ENCODE measurements at regions not wholly inside any gene's neighbourhood (a gene's known extent, or its start where the extent isn't known, plus 50 kb on each side); places are given as distances from the start of the nearest gene placed in this dataset.

DNA sequence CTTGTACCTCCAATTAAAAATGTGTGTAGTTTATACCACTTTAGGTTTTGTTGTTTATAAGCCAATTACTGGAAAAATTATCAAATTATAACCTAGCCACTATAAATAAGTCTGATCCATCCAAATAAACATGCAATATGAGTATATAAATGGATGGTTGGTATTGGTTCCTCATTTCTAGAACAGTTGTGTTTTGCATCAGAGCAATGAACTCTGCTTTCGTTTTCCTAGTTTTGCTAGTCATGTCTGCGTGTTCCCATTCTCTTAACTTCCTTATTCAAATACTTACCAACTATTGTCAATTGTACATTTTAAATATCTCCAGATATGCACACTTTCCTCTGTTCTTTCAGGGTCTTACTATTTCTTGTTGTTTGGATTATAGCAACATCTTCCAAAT, 641.7 kb downstream of the NR4A2 start:
- TF ChIP-seq MXI1 (IDR thresholded peaks at IDR 0.05; ENCODE audit: low read depth, low read length) = no peak
- TF ChIP-seq, protein P1, sequence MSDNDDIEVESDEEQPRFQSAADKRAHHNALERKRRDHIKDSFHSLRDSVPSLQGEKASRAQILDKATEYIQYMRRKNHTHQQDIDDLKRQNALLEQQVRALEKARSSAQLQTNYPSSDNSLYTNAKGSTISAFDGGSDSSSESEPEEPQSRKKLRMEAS (IDR thresholded peaks at IDR 0.05; ENCODE audit: low read depth) = no peak
- TF ChIP-seq RXRA (IDR thresholded peaks at IDR 0.05; ENCODE audit: borderline replicate concordance, low read depth) = no peak
- TF ChIP-seq, protein P2, sequence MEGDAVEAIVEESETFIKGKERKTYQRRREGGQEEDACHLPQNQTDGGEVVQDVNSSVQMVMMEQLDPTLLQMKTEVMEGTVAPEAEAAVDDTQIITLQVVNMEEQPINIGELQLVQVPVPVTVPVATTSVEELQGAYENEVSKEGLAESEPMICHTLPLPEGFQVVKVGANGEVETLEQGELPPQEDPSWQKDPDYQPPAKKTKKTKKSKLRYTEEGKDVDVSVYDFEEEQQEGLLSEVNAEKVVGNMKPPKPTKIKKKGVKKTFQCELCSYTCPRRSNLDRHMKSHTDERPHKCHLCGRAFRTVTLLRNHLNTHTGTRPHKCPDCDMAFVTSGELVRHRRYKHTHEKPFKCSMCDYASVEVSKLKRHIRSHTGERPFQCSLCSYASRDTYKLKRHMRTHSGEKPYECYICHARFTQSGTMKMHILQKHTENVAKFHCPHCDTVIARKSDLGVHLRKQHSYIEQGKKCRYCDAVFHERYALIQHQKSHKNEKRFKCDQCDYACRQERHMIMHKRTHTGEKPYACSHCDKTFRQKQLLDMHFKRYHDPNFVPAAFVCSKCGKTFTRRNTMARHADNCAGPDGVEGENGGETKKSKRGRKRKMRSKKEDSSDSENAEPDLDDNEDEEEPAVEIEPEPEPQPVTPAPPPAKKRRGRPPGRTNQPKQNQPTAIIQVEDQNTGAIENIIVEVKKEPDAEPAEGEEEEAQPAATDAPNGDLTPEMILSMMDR (IDR thresholded peaks at IDR 0.05) = no peak
- TF ChIP-seq, protein P3, sequence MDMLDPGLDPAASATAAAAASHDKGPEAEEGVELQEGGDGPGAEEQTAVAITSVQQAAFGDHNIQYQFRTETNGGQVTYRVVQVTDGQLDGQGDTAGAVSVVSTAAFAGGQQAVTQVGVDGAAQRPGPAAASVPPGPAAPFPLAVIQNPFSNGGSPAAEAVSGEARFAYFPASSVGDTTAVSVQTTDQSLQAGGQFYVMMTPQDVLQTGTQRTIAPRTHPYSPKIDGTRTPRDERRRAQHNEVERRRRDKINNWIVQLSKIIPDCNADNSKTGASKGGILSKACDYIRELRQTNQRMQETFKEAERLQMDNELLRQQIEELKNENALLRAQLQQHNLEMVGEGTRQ (IDR thresholded peaks at IDR 0.05; ENCODE audit: borderline replicate concordance, low read depth, low read length) = no peak
- no peak for TF ChIP-seq POLR2AphosphoS5 (IDR thresholded peaks at IDR 0.05; ENCODE audit: low read depth, low read length)
- no peak for TF ChIP-seq RAD21 (IDR thresholded peaks at IDR 0.05; ENCODE audit: low read length)
- TF ChIP-seq GABPA (IDR thresholded peaks at IDR 0.05; ENCODE audit: low read depth) = no peak
- no peak for TF ChIP-seq YY1 (IDR thresholded peaks at IDR 0.05; ENCODE audit: low read depth)
